HCT116 (cell line): ENCODE measurements at regions not wholly inside any gene's neighbourhood (a gene's known extent, or its start where the extent isn't known, plus 50 kb on each side); places are given as distances from the start of the nearest gene placed in this dataset.

ENCODE experiments used
- ATAC-seq: fragments of 200-7000 bp; cut with Tn5 transposase; 2 replicates; pipeline ENCODE4 v1.9.1; 2020; ENCODE audit warnings: mild to moderate bottlenecking, moderate library complexity
- BruUV-seq: library from RNA; stranded (reverse); fragments of 400-500 nt; replicated peaks from 2 replicates; lab custom pipeline; 2021; lab: Mats Ljungman, UMichigan
- CTCF ChIA-PET: fragments of 300-600 bp; sonication (Branson Sonifier 250); formaldehyde crosslinking; loops from one replicate; lab custom pipeline; 2021; ENCODE audit warnings: antibody characterized with exemption; lab: Charles Lee
- POLR2A ChIA-PET: fragments of 300-600, 350-600 bp; sonication (Branson Sonifier 250); formaldehyde crosslinking; loops from one replicate; lab custom pipeline; 2021; ENCODE audit warnings: antibody characterized with exemption; lab: Charles Lee
- RAD21 ChIA-PET, 2 experiments: fragments of 300-600 bp; sonication (Branson Sonifier 250); formaldehyde crosslinking; loops; one replicate each; lab custom pipeline; 2023; ENCODE audit warnings: low total read pairs in 2 of 2; ENCODE audit not compliant: uncharacterized antibody in 2 of 2, unreplicated experiment in 2 of 2, low non-redundant PET in 1 of 2; lab: Charles Lee
- DNase-seq: peaks from one replicate; pipeline ENCODE4 v3.0.0-alpha.2; 2010; ENCODE audit warnings: low read depth, low spot score
- H2AFZ ChIP-seq: fragments of 200-600 bp; shearing (Covaris generic), sonication (generic); 2 replicates; pipeline ENCODE4 v1.6.1; 2017; ENCODE audit warnings: low read depth, mixed run types, mixed read lengths, antibody characterized with exemption, low read length; ENCODE audit not compliant: poor library complexity, severe bottlenecking
- H3K27ac ChIP-seq: 2 replicates; pipeline ENCODE4 v1.5.1; 2012; ENCODE audit warnings: low read depth, low read length
- H3K27me3 ChIP-seq: fragments of 200-600 bp; sonication (generic); 2 replicates; pipeline ENCODE4 v1.6.1; 2016; ENCODE audit warnings: mixed run types, low read length, mixed read lengths; ENCODE audit not compliant: insufficient read depth
- H3K36me3 ChIP-seq, 2 experiments: fragments of 200-500 bp in 1 of 2; fragments of 200-600 bp in 1 of 2; sonication (Bioruptor generic) in 1 of 2; sonication (generic) in 1 of 2; 2 replicates each; pipeline versions ENCODE4 v1.5.1 to v1.6.1; 2014 to 2016; ENCODE audit warnings: low read length in 2 of 2, inconsistent platforms in 1 of 2, mixed read lengths in 1 of 2, mixed run types in 1 of 2; ENCODE audit not compliant: insufficient read depth in 2 of 2, control insufficient read depth in 1 of 2
- H3K4me1 ChIP-seq, 2 experiments: fragments of 200-600 bp in 1 of 2; sonication (generic) in 1 of 2; 2 replicates each; pipeline versions ENCODE4 v1.5.1 to v1.6.1; 2012 to 2017; ENCODE audit warnings: low read length in 2 of 2, inconsistent platforms in 1 of 2, mild to moderate bottlenecking in 1 of 2, mixed read lengths in 1 of 2, mixed run types in 1 of 2, moderate library complexity in 1 of 2; ENCODE audit not compliant: insufficient read depth in 2 of 2, control insufficient read depth in 1 of 2
- H3K4me2 ChIP-seq: fragments of 200-600 bp; sonication (generic); 2 replicates; pipeline ENCODE4 v1.6.1; 2017; ENCODE audit warnings: mixed run types, low read length, mixed read lengths
- H3K4me3 ChIP-seq, 2 experiments: fragments of 200-600 bp in 1 of 2; sonication (generic) in 1 of 2; replicated peaks in 1 of 2; 2 replicates each; pipeline ENCODE4 v1.5.1; 2011 to 2016; ENCODE audit warnings: low read length in 2 of 2, control low read depth in 1 of 2, low read depth in 1 of 2, mild to moderate bottlenecking in 1 of 2, mixed read lengths in 1 of 2, mixed run types in 1 of 2
- H3K79me2 ChIP-seq: fragments of 200-600 bp; sonication (generic); 2 replicates; pipeline ENCODE4 v1.6.1; 2017; ENCODE audit warnings: mild to moderate bottlenecking, mixed run types, low read length, moderate library complexity, mixed read lengths; ENCODE audit not compliant: insufficient read depth
- H3K9ac ChIP-seq: fragments of 200-600 bp; sonication (generic); 2 replicates; pipeline ENCODE4 v1.6.1; 2016; ENCODE audit warnings: low read length, mixed read lengths
- H3K9me2 ChIP-seq: fragments of 200-600 bp; sonication (generic), shearing (Covaris generic); 2 replicates; pipeline ENCODE4 v1.6.1; 2017; ENCODE audit warnings: mixed run types, mild to moderate bottlenecking, moderate library complexity; ENCODE audit not compliant: insufficient read depth
- H3K9me3 ChIP-seq, 2 experiments: fragments of 200-500 bp in 1 of 2; fragments of 200-600 bp in 1 of 2; sonication (Bioruptor generic) in 1 of 2; sonication (generic) in 1 of 2; 2 replicates each; pipeline ENCODE4 v1.6.1; 2014 to 2017; ENCODE audit warnings: low read length in 2 of 2, mixed read lengths in 2 of 2, inconsistent platforms in 1 of 2, low read depth in 1 of 2, mild to moderate bottlenecking in 1 of 2, mixed run types in 1 of 2, moderate library complexity in 1 of 2; ENCODE audit not compliant: control insufficient read depth in 1 of 2, insufficient read depth in 1 of 2
- H4K20me1 ChIP-seq: fragments of 200-600 bp; sonication (generic), shearing (Covaris generic); 2 replicates; pipeline ENCODE4 v1.6.1; 2017; ENCODE audit warnings: mixed run types, mild to moderate bottlenecking, moderate library complexity; ENCODE audit not compliant: insufficient read depth
- CEBPB ChIP-seq: IDR thresholded peaks from 2 replicates; pipeline ENCODE4 v1.6.1; 2012; ENCODE audit warnings: low read depth
- ELF1 ChIP-seq: IDR thresholded peaks from 2 replicates; pipeline ENCODE4 v1.6.1; 2012; ENCODE audit warnings: low read depth, borderline replicate concordance
- EZH2 ChIP-seq: fragments of 200-600 bp; sonication (generic); IDR thresholded peaks from 2 replicates; pipeline ENCODE4 v1.6.1; 2017; ENCODE audit warnings: antibody characterized with exemption, mixed run types
- FOSL1 ChIP-seq: IDR thresholded peaks from 2 replicates; pipeline ENCODE4 v1.6.1; 2012; ENCODE audit warnings: low read depth
- MAX ChIP-seq: IDR thresholded peaks from 2 replicates; pipeline ENCODE4 v1.6.1; 2012
- POLR2A ChIP-seq: IDR thresholded peaks from 2 replicates; pipeline ENCODE4 v1.7.0; 2011; ENCODE audit warnings: borderline replicate concordance; ENCODE audit not compliant: insufficient read depth, insufficient read length; ENCODE audit errors: extremely low read depth
- POLR2AphosphoS5 ChIP-seq: IDR thresholded peaks from 2 replicates; pipeline ENCODE4 v1.6.1; 2011; ENCODE audit warnings: mild to moderate bottlenecking, low read depth, low read length, moderate library complexity
- REST ChIP-seq: IDR thresholded peaks from 2 replicates; pipeline ENCODE4 v1.6.1; 2012; ENCODE audit warnings: low read depth
- SIN3A ChIP-seq: IDR thresholded peaks from 2 replicates; pipeline ENCODE4 v1.6.1; 2012; ENCODE audit warnings: low read depth
- SRF ChIP-seq: IDR thresholded peaks from 2 replicates; pipeline ENCODE4 v1.6.1; 2012; ENCODE audit warnings: low read depth
- TCF7L2 ChIP-seq: IDR thresholded peaks from 2 replicates; pipeline ENCODE4 v1.7.0; 2011; ENCODE audit warnings: borderline replicate concordance, inconsistent platforms; ENCODE audit not compliant: insufficient read depth, insufficient read length; ENCODE audit errors: extremely low read depth
- ZFX ChIP-seq: fragments of 450-650 bp; IDR thresholded peaks from 2 replicates; pipeline ENCODE4 v1.6.1; 2017
- ZNF274 ChIP-seq: fragments of 200-500 bp; sonication (Bioruptor generic); IDR thresholded peaks from 2 replicates; pipeline ENCODE4 v1.6.1; 2014; ENCODE audit warnings: mild to moderate bottlenecking, low read depth, low read length, inconsistent platforms
- intact Hi-C: fragments of 100-400 bp; cut with micrococcal nuclease; formaldehyde crosslinking; loops from 2 replicates; pipeline ENCODE4 v1.10.0; 2022

- no peak for TF ChIP-seq POLR2AphosphoS5
These were observed 122.8 kb upstream of the PTPN1 start (continued) for GRCh38 chr20:50387218-50387995.

- RAD21 ChIA-PET, result no interaction called here
- Histone ChIP-seq H3K79me2 (no peaks in the 10 kb centered on the region), H3K4me2 (no peak overlapping the region), H3K36me3 (no peaks in the 10 kb centered on the region), H2AFZ (no peak overlapping the region)
- POLR2A ChIA-PET, result no interaction called here
- intact Hi-C loops, result no loop called here
- TF ChIP-seq ZNF274, result no peak
- TF ChIP-seq ELF1, result no peak
- no peak for TF ChIP-seq MAX
- TF ChIP-seq ZFX, result no peak
- TF ChIP-seq, all 23 proteins: peak for 0
- no peaks in the 10 kb centered on the region for H3K27me3 ChIP-seq
- CTCF ChIA-PET, result no interaction called here
- H4K20me1 ChIP-seq, result no peaks in the 10 kb centered on the region
- H3K9me2 ChIP-seq, result no peaks in the 10 kb centered on the region
- no peak overlapping the region for H3K27ac ChIP-seq
- DNase-seq (no peak), ATAC-seq (no peak)
- peaks cover 0 to 6% of the 10 kb centered on the region in 2 experiments; a peak in 2 of 4 replicates for H3K4me1 ChIP-seq
- no peak overlapping the region for H3K9ac ChIP-seq
- no peaks in the 10 kb centered on the region for H3K9me3 ChIP-seq
- no TSS peak for BruUV-seq
- H3K4me3 ChIP-seq, result no peak overlapping the region
These were observed 122.2 kb upstream of the PTPN1 start for GRCh38 chr20:50387996-50388332.

- peaks cover 0 to 6% of the 10 kb centered on the region in 2 experiments; a peak in 2 of 4 replicates for H3K4me1 ChIP-seq
- H2AFZ ChIP-seq, result no peak overlapping the region
- TF ChIP-seq TCF7L2 (no peak), REST (no peak), SIN3A (no peak), CEBPB (no peak), ZNF274 (no peak), SRF (no peak), EZH2 (no peak), POLR2A (no peak), FOSL1 (no peak), ELF1 (no peak)
These were observed 121.3 kb upstream of the PTPN1 start for GRCh38 chr20:50388733-50389437.

More at GRCh38 chr20:50388733-50389437, 121.3 kb upstream of the PTPN1 start:
- no peaks in the 10 kb centered on the region for H4K20me1 ChIP-seq
- H3K9me3 ChIP-seq, result no peaks in the 10 kb centered on the region
- H3K79me2 ChIP-seq, result no peaks in the 10 kb centered on the region
- no peak overlapping the region for H3K4me3 ChIP-seq
- CTCF ChIA-PET, result no interaction called here
- no peaks in the 10 kb centered on the region for H3K9me2 ChIP-seq
- no peaks in the 10 kb centered on the region for H3K27me3 ChIP-seq
- no peak overlapping the region for H3K4me2 ChIP-seq
- intact Hi-C loops, result no loop called here
- RAD21 ChIA-PET, result no interaction called here
- H3K27ac ChIP-seq, result no peak overlapping the region
- H3K9ac ChIP-seq, result no peak overlapping the region
- H3K36me3 ChIP-seq, result no peaks in the 10 kb centered on the region
- no peak for DNase-seq
- no TSS peak for BruUV-seq
- no peak for ATAC-seq
- POLR2A ChIA-PET, result no interaction called here
